DMS79 treated with DMSO at 0.1 percent for 48 hours (cell line): ENCODE measurements at regions not wholly inside any gene's neighbourhood (a gene's known extent, or its start where the extent isn't known, plus 50 kb on each side); places are given as distances from the start of the nearest gene placed in this dataset.
"Not testable (repeated sequence)": the region's sequence is repeated elsewhere in the genome, so short reads cannot be mapped to it uniquely, and the experiment has no call there.

Experiments
- DNase-seq: peaks from one replicate; lab custom pipeline; 2025; lab: John Stamatoyannopoulos, UW

DNA sequence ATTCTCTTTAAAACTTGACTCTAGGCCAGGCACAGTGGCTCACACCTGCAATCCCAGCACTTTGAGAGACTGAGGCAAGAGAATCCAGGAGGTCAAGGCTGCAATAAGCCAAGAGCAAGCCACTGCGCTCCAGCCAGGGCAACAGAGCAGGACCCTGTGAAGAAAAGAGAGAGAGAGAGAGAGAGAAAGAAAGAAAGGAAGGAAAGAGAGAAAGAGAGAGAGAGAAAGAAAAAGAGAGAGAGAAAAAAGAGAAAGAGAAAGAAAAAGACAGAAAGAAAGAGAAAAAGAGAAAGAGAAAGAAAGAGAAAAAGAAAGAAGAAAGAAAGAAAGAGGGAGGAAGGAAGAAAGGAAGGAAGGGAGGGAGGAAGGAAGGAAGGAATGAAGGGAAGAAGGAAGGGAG, 76.7 kb downstream of the RIN2 start:
- DNase-seq: no peak

DNA sequence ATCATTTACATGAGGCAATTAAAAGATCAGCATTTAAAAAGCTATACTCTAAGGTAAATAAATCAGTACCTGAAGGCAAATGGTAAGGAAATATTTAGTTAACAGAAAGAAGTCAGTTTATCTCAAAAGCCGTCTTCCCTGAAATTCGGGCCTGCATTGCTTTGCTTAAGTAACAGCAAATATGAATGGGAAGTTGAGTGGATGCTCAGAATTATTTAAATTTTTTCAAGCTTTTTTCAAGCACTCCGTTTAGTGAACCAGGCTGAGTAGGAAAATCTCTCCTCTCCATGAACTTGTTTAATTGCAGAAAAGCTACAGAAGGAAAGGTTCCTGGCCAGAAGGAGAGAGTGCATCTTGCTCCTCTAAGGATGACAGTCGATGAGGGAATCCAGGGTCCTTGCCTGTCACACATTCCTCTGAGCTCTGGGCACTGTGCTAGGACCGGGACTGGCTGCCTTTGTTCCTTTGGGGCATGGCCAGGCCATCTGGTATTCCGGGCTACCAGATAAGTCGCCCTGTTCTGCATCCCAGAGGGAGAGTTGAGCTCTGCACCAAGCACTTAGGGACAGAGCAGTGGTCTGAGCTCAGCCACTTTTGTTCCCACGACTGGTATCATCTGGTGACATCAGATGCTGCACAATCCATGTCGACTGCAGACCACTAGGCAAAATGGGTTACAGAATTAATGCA, 77.6 kb downstream of the RIN2 start:
- no peak for DNase-seq

DNA sequence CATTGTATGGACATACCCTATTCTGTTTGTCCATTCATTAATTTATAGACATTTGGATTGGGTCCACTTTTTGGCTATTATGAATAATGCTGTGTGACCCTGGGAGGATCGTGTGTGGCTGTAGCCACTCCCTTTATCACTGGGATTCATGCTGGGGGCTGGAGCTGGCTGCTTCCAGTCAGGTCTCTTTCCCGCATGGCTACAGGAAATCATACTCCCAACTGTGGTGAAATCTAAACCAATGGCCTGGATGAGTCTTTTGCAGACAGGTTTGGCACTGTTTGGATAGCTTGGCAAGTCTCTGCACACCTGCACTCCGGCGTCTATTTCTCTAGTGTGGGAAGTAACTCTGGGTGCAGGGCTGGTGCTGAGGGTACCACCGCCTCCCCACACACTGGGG, 80.4 kb downstream of the RIN2 start:
- no peak for DNase-seq

DNA sequence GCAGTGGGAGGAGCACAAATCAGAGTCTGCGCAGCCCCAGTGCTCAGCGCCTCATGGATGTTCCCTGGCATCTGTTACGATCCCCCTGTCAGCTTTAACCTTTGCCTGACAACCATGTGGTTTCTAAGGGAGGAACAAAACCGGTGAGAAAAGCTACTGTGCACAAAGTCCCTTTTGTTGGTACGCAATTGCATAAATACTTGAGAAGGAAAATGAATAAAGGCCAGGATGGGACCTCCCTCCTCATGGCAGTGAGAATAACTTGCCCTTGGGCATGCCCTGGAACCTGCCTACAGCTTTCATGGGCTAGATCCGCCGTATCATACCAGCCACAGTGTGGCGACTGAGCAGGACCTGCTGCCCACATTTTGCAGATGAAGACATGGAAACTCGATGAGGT, 81.0 kb downstream of the RIN2 start:
- no peak for DNase-seq

DNA sequence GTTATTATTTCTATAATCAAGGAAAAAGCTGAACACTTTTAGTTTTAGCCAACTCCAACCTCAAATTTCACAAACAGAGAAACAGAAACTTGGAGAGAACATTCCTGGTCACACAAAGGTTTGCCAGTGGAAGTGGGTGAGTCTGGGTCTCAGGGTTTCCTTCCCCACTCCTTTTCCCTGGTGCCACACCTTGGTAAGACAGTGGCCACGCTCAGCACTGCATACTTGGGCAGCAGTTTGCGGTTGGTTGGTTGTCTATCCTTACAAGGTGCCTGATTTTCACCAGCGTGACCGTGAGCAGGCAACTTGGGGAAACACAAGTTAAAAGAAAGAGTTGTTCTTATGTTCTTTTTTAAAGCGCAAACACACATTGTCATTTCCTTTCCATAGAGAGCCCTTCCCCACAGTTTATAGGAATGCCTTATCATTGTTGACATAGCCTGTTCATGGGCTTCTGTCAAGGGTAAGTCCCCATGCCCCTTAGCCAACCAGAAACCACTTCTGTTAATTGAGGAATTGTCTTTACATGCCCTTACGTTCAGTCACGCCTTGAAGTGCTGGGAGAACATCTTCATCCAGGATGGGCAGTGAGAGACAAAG, 82.2 kb downstream of the RIN2 start:
- DNase-seq: no peak

DNA sequence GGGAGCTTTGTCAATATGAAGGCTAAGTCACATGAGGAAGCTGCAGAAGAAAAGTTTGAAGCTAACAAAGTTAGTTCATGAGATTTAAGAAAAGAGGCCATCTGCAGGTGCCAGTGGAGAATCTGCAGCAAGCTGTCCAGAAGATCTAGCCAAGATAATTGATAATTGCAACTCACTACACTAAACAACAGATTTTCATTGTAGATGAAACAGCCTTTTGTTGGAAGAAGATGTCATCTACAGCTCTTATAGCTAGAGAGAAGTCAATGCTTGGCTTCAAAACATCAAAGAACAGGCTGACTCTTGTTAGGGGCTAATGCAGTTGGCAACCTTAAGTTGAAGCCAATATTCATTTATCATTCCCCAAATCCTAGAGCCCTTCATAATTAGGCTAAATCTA, 83.7 kb downstream of the RIN2 start:
- no peak for DNase-seq

DNA sequence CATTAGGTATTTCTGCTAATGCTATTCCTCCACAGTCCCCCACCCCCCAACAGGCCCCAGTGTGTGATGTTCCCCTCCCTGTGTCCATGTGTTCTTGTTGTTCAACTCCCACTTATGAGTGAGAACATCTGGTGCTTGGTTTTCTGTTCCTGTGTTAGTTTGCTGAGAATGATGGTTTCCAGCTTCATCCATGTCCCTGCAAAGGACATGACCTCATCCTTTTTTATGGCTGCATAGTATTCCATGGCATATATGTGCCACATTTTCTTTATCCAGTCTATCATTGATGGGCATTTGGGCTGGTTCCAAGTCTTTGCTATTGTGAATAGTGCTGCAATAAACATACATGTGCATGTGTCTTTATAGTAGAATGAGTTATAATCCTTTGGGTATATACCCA, 86.8 kb downstream of the RIN2 start:
- not testable (repeated sequence) for DNase-seq

DNA sequence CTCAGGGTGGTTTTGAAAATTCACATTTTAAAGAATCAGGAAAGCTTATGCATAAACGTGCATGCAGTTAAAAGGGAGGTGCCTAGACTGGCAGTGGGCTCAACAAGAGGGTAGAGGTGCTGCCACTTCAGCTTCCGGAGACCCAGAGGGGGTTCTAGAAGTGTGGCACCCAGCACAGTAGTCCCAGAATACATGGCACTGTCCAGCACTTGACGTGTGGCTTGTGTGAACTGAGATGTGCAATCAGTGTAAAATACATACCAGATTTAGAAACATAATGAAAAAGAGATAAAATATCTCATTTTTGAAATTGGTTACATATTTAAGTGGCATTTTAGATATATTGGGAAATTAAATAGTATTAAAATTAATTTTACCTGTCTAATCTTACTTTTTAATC, 89.3 kb downstream of the RIN2 start:
- no peak for DNase-seq

DNA sequence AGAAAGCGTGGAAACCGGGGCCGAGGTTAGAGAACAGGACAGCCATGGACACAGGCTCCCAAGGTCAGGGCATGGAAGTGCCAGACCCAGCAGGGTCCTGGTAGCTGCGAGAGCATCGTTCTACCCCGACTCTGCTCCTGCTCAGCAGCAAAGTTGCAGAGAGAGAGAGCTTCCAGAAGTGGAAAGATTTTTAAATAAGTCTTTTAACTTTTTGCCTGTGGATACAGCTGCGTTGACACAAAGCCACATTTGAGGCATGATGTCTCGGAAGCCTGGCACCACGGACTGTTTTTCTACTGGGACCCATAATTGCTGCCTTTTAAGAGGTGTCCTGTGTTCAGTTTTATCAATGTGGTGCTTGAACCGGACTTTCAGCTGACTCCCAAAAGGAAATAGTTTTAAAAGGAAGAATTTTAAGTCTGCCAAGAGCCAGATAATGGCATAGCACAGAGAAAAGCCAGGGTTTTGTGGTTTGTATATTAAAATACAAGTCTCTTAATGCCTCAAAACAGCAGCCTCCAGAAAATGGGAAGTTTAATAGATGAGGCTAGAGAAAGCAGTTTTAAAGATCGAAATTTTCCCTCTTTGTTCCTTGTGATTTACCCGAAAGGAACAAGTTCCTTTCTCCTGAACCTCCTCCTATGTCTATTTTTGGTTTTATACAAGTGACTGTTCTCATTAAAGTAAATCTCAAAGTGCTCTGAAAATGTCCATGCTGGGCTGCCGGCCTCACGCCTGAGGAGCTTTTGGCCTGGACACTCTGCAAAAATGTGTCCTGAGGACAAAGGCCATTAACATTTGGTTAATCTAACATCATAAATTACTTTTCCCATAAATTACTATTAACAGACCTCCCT, 91.5 kb downstream of the RIN2 start:
- no peak for DNase-seq

DNA sequence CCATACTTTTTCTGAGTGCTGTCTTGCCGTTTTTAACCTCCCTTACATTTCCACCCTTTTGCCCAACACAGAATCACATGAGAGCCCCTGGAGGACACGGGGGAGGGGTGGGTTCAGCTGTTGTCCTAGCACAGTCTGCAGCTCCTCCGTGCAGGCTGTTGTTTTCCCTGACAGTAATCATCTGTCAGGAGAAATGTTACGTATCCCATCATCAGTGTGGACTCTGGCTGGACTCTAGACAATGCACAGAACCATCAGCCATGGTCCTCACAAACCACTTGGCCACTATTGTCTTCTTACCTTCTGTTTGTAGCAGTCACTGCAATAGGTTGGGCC, 92.1 kb downstream of the RIN2 start:
- DNase-seq: no peak

DNA sequence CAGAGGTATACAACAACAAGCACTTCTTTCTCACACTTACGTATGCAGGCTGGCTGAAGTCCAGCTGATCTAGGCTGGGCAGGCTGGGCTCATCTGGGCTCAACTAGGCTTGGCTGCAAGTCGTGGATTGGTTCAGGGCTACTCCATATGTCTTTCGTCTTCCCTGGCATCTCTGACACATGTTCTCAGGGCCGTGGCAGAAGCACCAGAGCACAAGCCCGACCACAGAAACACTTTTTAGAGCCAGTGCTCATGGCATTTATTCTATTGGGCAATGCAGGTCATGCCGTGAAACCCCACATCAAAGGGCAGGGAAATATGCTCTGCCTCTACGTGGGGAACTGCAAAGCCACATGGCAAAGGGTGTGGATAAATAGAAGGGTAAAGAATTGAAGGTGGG, 93.8 kb downstream of the RIN2 start:
- DNase-seq: no peak

DNA sequence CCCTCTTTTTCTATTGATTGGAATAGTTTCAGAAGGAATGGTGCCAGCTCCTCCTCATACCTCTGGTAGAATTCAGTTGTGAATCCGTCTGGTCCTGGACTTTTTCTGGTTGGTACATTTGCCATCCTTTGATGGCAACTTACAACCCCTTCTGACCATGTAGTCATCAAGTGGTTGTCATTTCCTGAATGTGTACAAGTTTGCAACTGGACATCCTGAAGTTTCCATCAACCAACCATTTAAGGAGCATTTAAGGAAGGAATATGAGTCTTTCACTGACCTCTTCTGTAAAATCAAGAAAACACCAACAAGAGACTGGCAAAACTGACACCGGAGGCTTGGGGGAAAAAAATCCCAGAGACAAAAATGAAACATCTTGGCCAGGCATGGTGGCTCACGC, 97.4 kb downstream of the RIN2 start:
- no peak for DNase-seq

DNA sequence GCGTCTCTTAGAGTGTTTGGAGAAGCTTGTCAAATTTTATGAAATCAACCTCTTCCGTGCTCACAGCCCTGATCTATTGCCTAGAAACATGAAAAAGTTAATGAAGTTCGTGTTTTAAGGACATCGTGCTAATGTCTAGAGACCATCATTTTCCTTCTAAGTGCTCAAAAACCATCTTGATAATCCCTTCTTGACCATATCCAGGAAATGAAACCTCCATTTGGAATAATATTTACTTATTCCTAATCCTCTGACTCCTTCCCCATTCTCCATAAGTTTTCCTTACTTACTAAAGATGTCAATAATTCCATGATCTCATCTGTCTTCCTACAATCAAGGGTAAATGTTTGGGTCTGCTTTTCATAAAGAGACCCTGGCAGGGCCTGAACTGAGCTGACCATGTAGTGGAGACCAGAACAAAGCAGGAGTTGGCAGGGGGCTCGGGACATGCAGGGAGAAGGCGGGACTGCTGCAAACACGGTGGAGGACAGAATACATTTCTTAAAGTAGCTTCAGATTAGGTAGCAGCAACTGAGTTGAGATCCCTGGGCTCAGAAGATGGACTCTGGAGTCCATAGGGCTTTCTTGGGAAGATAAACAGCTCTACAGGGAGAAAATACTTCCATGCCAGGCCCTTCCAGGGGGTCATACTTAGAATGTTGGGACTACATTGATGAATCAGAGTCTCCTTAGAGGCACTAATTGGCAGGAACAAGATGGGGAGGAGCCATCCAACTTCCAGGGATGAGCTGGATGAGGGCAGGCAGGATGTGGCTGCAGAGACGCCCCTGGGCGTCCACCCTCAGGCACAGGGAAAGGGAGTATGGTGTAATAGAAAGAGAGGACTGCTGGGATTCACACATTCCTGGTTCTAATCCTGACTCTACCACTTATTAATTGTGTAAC, 100.7 kb downstream of the RIN2 start:
- DNase-seq: no peak

DNA sequence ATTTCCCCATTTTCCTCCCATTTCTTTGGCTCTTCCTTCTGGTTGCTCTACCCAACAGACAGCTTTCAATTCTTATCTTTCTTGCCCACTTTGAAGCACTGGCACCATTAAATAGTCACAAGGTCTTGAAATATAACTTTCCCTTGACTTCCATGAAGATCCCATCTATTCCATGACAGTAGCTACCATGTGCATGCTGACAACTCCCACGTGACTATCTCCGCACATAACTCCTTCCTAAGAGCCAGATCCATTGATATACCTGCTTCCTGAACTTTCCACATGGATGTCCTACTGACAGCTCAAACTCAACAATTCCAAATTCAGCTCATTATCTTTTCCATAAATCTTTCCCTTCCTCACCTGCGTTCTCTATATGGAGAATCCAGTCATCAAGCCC, 101.4 kb downstream of the RIN2 start:
- no peak for DNase-seq

DNA sequence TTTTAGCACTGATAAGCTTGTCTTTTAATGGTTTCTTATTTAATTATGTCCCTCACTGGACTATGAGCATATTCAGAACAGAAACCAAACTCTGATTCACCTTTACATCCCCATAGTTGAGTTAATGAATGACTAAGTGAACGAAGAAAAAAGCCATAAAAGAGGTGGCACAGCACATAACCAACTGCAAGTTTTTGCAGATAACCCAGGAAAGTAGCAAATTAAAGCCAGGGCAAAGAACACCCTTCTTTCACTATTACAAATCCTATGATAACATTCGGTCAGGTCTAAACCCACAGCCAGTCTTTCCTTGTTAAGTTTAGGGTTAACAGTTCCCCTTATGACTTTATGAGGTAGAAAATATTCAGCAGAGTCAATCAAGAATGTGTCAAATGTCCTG, 102.7 kb downstream of the RIN2 start:
- DNase-seq: no peak

DNA sequence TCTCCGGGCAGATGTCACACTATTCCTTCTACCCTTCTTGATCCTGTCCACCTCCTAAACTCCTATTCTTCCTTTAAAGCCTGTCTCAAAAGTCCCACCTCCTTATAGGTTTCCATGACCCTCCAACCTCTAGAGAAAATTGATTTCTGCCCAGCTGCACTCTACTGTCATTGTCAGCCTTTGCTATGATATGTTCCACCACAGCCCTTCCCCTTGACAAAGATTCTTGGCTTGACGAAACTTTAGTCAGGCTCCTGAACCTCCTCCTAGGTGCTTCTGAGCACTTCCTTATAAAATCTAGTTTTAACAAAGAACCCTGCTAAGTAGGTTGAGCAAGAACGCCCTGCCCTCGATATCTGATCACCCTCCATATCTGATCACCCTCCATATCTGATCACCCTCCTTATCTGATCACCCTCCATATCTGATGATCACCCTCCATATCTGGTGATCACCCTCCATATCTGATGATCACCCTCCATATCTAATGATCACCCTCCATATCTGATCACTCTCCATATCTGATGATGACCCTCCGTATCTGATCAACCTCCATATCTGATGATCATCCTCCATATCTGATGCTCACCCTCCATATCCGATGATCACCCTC, 103.2 kb downstream of the RIN2 start:
- no peak for DNase-seq

DNA sequence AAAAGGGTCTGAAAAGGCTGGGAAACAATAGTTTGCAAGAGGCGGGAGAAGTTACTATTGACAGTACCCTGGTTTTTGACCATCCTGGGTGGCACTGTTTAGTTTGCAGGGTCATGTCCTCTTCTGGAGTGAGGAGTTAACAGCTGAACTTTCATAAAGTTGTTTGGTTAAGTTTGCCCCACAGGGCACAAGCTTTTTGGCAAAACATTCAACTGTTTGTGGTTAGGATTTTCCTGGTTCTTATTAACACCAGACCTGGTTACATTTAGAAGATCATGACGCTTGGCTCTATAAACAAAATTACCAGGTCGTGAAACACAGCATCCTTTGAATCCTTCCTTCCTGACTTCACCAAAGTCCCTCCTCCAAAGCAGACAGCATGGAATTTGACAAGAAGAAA, 106.1 kb downstream of the RIN2 start:
- no peak for DNase-seq

DNA sequence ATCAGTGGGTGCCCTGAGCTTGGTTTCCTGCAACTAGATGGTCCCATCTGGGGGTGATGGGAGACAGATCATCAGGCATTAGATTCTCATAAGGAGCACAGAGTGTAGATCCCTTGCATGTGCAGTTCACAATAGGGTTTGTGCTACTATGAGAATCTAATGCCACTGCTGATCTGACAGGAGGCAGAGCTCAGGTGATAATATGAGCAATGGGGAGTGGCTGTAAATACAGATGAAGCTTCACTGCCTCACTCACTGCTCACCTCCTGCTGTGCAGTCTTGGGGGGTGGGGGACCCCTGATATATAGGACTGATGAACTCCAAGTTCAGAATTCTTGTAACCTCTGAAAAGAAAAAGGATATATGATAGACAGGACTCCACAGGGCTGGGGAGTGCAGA, 108.0 kb downstream of the RIN2 start:
- no peak for DNase-seq

DNA sequence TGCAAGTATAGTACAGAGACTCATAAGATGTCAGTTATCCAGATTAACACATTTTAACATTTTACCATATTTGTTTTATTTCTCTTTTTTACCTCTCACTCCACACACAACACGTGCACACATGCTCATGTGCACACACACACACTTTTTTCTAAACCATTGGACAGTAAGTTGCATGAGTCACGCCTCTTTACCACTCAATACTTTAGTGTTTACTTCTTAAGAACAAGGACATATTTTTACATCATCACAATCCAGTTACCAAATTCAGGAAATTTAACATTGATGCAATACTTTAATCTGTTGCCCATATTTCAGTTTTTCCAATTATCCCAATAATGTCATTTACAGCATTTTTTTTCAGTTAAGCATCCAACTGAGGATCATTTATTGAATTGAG, 109.0 kb downstream of the RIN2 start:
- DNase-seq: no peak

DNA sequence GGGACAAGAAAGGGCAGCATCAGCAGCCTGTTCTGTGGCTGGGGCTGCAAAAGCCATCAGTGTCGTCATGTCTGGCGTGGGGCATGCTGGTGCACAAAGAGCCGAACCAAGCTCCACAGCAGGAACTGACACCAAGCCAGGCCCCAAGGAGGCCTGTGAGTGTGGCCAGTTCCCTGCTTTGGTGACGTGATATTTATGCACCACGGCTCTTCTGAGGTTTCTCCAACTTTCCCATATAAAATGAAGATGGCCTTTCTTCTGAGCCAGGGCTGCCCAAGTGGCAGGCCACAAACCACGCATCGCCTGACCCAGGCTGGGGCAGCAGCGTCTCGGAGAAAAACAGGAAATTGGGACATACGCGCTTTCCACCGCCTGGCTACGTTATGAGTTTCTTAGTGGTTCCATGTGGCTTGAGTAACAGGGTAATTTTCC, 109.9 kb downstream of the RIN2 start:
- no peak for DNase-seq

DNA sequence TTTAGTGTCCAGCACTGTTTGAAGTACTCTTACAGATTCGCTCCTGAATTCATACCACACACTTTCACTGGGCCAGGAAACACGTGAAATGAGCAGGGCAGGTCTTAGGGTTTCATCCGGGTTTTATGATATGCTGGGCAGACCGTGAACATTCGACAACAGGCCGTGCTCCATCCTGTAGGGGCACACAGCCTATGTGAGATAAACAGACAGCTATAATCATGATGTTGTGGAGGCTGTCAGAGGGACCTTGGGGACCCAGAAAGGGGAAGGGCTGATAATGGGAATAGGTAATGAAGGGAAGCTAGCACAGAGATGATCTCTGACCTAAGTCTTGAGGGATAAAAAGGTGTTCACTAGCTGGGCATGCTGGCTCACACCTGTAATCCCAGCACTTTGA, 110.4 kb downstream of the RIN2 start:
- DNase-seq: no peak

DNA sequence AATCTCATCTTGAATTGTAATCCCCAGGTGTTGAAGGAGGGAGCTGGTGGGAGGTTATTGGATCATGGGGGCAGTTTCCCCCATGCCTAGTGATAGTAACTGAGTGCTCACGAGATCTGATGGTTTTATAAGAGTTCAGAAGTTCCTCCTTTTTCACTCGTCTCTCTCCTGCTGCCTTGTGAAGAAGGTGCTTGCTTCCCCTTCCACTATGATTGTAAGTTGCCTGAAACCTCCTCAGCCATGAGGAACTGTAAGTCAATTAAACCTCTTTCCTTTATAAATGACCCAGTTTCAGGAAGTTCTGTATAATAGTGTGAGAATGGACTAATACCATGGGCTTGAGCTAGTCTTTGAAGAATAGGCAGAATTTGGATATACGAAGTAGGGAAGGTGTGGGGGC, 113.9 kb downstream of the RIN2 start:
- DNase-seq: no peak
